ENCODE measurements at regions not wholly inside any gene's neighbourhood (a gene's known extent, or its start where the extent isn't known, plus 50 kb on each side); places are given as distances from the start of the nearest gene placed in this dataset.

- H2BK12ac ChIP-seq (ENCODE audit: low read depth, low read length), result no peak overlapping the region
- H3K9me3 ChIP-seq (ENCODE audit: insufficient read depth in 2 of 2, low read depth in 1 of 2, low read length in 1 of 2), result no peaks in the 10 kb centered on the region
- H3K4me2 ChIP-seq (ENCODE audit: insufficient read depth in 1 of 2, low read depth in 2 of 2, low read length in 2 of 2), result no peak overlapping the region
- H2AFZ ChIP-seq (ENCODE audit: low read length), result no peak overlapping the region
- no peaks in the 10 kb centered on the region for H3K79me1 ChIP-seq (ENCODE audit: low read depth, low read length)
- no peaks in the 10 kb centered on the region for H3K36me3 ChIP-seq (ENCODE audit: control insufficient read depth in 2 of 4, insufficient read depth in 4 of 4, low read length in 3 of 4)
- H3K14ac ChIP-seq (ENCODE audit: insufficient read length), result no peak overlapping the region
- H3K23me2 ChIP-seq (ENCODE audit: low read depth, low read length), result no peaks in the 10 kb centered on the region
- H3K4me3 ChIP-seq (ENCODE audit: extremely low read depth in 1 of 4, insufficient read depth in 2 of 4, low read depth in 3 of 4, low read length in 4 of 4), result no peak overlapping the region
- no peak overlapping the region for H3K56ac ChIP-seq (replicated peaks; ENCODE audit: insufficient read length, low read depth, low read length)
- peaks cover 0 to 2% (median 0%) of the 10 kb centered on the region in 4 experiments; a peak in 1 of 7 replicates for H3K27me3 ChIP-seq (replicated peaks in 1 of 4; ENCODE audit: control insufficient read depth in 3 of 4, extremely low read depth in 1 of 4, insufficient read depth in 3 of 4, low read length in 3 of 4)
- H3K18ac ChIP-seq (ENCODE audit: extremely low read depth, low read length), result no peak overlapping the region
- TF ChIP-seq JUN (IDR thresholded peaks at IDR 0.05; ENCODE audit: low read depth, low read length) (no peak), NANOG (IDR thresholded peaks at IDR 0.05; ENCODE audit: insufficient read depth, low read depth, low read length, poor library complexity, severe bottlenecking) (no peak), ZNF274 (IDR thresholded peaks at IDR 0.05; ENCODE audit: borderline replicate concordance, extremely low read depth, low read length) (no peak), NRF1 (IDR thresholded peaks at IDR 0.05; ENCODE audit: low read depth, low read length) (no peak), TBP (IDR thresholded peaks at IDR 0.05; ENCODE audit: low read depth, low read length) (no peak), ASH2L (IDR thresholded peaks at IDR 0.05; ENCODE audit: low read length) (no peak), HDAC2 (IDR thresholded peaks at IDR 0.05; ENCODE audit: borderline replicate concordance in 1 of 2, low read depth in 2 of 2, low read length in 2 of 2) (no peak), JUND (IDR thresholded peaks at IDR 0.05; ENCODE audit: low read length) (no peak), SIRT6 (IDR thresholded peaks at IDR 0.05; ENCODE audit: low read length) (no peak), RXRA (IDR thresholded peaks at IDR 0.05; ENCODE audit: insufficient read depth, low read depth, low read length) (no peak), CBX5 (IDR thresholded peaks at IDR 0.05; ENCODE audit: low read depth, low read length) (no peak)
- no peak overlapping the region for H3K23ac ChIP-seq (ENCODE audit: insufficient read length)
- H2AK5ac ChIP-seq (ENCODE audit: low read depth, low read length), result no peak overlapping the region
- H4K5ac ChIP-seq (ENCODE audit: insufficient read length, low read depth, low read length), result no peak overlapping the region
- H3K79me2 ChIP-seq (ENCODE audit: control insufficient read depth in 1 of 2, insufficient read depth in 2 of 2, low read length in 2 of 2), result no peaks in the 10 kb centered on the region
- no peak overlapping the region for H2BK5ac ChIP-seq (ENCODE audit: low read depth, low read length)
- no peak overlapping the region for H2BK120ac ChIP-seq (replicated peaks; ENCODE audit: low read depth, low read length)
- no peak overlapping the region for H2BK15ac ChIP-seq (ENCODE audit: low read length)
- no peak overlapping the region for H3K4ac ChIP-seq (replicated peaks; ENCODE audit: insufficient read length, low read depth, low read length)
- POLR2A ChIA-PET (ENCODE audit: partially characterized antibody), result no interaction called here
- H3K9ac ChIP-seq (replicated peaks in 1 of 4; ENCODE audit: extremely low read depth in 1 of 4, low read depth in 3 of 4, low read length in 3 of 4), result no peak overlapping the region
- CTCF ChIA-PET (ENCODE audit: partially characterized antibody), result no interaction called here
- H2BK20ac ChIP-seq (ENCODE audit: low read length), result no peak overlapping the region
- no peak for FAIRE-seq
- H4K20me1 ChIP-seq (replicated peaks in 1 of 2; ENCODE audit: control insufficient read depth in 1 of 2, insufficient read depth in 2 of 2, low read length in 2 of 2), result no peaks in the 10 kb centered on the region
- H3K4me1 ChIP-seq (replicated peaks in 1 of 4; ENCODE audit: control insufficient read depth in 3 of 4, insufficient read depth in 4 of 4, low read length in 3 of 4), result peaks cover 0 to 7% (median 4%) of the 10 kb centered on the region in 4 experiments; a peak in 4 of 7 replicates
- H4K8ac ChIP-seq (ENCODE audit: extremely low read depth, insufficient read depth, low read length), result no peak overlapping the region
- no peak overlapping the region for H3K27ac ChIP-seq (ENCODE audit: low read depth, low read length)
- no peak for DNase-seq (ENCODE audit: low read depth in 1 of 2, low spot score in 2 of 2)
- no peak overlapping the region for H4K91ac ChIP-seq (replicated peaks; ENCODE audit: insufficient read length, low read length)
Observed at GRCh38 chr4:149187726-149188125, 627.9 kb downstream of the IQCM start.

All from H1 (cell line).